Liver (tissue), 8 donors: ENCODE measurements at regions not wholly inside any gene's neighbourhood (a gene's known extent, or its start where the extent isn't known, plus 50 kb on each side); places are given as distances from the start of the nearest gene placed in this dataset.

Experiments used
- DNase-seq: peaks from one replicate; pipeline ENCODE4 v3.0.0-alpha.2; 2017; ENCODE audit warnings: low spot score
- H3K27ac ChIP-seq, 2 donors: one replicate each; pipeline ENCODE4 v1.7.0; 2013; ENCODE audit warnings: inconsistent platforms in 2 of 2, low read length in 2 of 2, control low read depth in 1 of 2, low read depth in 1 of 2, mild to moderate bottlenecking in 1 of 2
- H3K27me3 ChIP-seq, 4 donors: one replicate each; pipeline versions ENCODE4 v1.6.1 to v1.7.0; 2013; ENCODE audit warnings: low read length in 3 of 4, inconsistent platforms in 1 of 4, mild to moderate bottlenecking in 1 of 4, moderate library complexity in 1 of 4; ENCODE audit not compliant: control insufficient read depth in 4 of 4, insufficient read depth in 4 of 4
- H3K36me3 ChIP-seq, 4 donors: one replicate each; pipeline versions ENCODE4 v1.6.1 to v1.7.0; 2013; ENCODE audit warnings: low read length in 3 of 4, mild to moderate bottlenecking in 3 of 4, low read depth in 1 of 4, moderate library complexity in 1 of 4; ENCODE audit not compliant: control insufficient read depth in 4 of 4, insufficient read depth in 3 of 4
- H3K4me1 ChIP-seq, 4 donors: one replicate each; pipeline versions ENCODE4 v1.6.1 to v1.7.0; 2013; ENCODE audit warnings: low read length in 3 of 4, mild to moderate bottlenecking in 3 of 4, moderate library complexity in 1 of 4; ENCODE audit not compliant: control insufficient read depth in 4 of 4, insufficient read depth in 4 of 4
- H3K4me3 ChIP-seq, 3 donors: one replicate each; pipeline versions ENCODE4 v1.6.1 to v1.7.0; 2013; ENCODE audit warnings: low read length in 3 of 3, control low read depth in 1 of 3, low read depth in 1 of 3, mild to moderate bottlenecking in 1 of 3
- H3K9ac ChIP-seq, 2 donors: one replicate each; pipeline ENCODE4 v1.7.0; 2013; ENCODE audit warnings: low read length in 2 of 2, mild to moderate bottlenecking in 2 of 2, moderate library complexity in 2 of 2, control low read depth in 1 of 2, low read depth in 1 of 2
- H3K9me3 ChIP-seq, 4 donors: one replicate each; pipeline versions ENCODE4 v1.6.1 to v1.7.0; 2013; ENCODE audit warnings: low read length in 3 of 4; ENCODE audit not compliant: control insufficient read depth in 4 of 4
- ATF3 ChIP-seq: IDR thresholded peaks from 2 replicates; pipeline ENCODE4 v1.6.1; 2016; ENCODE audit warnings: antibody characterized with exemption
- CTCF ChIP-seq: fragments of 150-350 bp; IDR thresholded peaks from 2 replicates; pipeline ENCODE4 v1.5.1; 2017; ENCODE audit warnings: improper control_type of control experiment, low read depth, low read length; ENCODE audit not compliant: missing input control
- EGR1 ChIP-seq, 2 donors: IDR thresholded peaks; 2 replicates each; pipeline ENCODE4 v1.6.1; 2016 to 2018; ENCODE audit warnings: antibody characterized with exemption in 2 of 2, low read depth in 2 of 2
- FOXA1 ChIP-seq: IDR thresholded peaks from 2 replicates; pipeline ENCODE4 v1.6.1; 2016; ENCODE audit warnings: antibody characterized with exemption
- FOXA2 ChIP-seq: IDR thresholded peaks from 2 replicates; pipeline ENCODE4 v1.6.1; 2016; ENCODE audit warnings: antibody characterized with exemption
- GABPA ChIP-seq, 2 donors: IDR thresholded peaks in 1 of 2; conservative IDR thresholded peaks in 1 of 2; 2 replicates each; pipeline ENCODE4 v1.6.1; 2016; ENCODE audit warnings: antibody characterized with exemption in 2 of 2, mild to moderate bottlenecking in 1 of 2, moderate library complexity in 1 of 2
- HNF4G ChIP-seq: IDR thresholded peaks from 2 replicates; pipeline ENCODE4 v1.6.1; 2016; ENCODE audit warnings: antibody characterized with exemption
- JUND ChIP-seq, 2 donors: IDR thresholded peaks; 2 replicates each; pipeline ENCODE4 v1.6.1; 2016; ENCODE audit warnings: antibody characterized with exemption in 2 of 2
- MAX ChIP-seq: IDR thresholded peaks from 2 replicates; pipeline ENCODE4 v1.6.1; 2016; ENCODE audit warnings: antibody characterized with exemption
- NR2F2 ChIP-seq: IDR thresholded peaks from 2 replicates; pipeline ENCODE4 v1.6.1; 2016; ENCODE audit warnings: antibody characterized with exemption
- RAD21 ChIP-seq, 2 donors: IDR thresholded peaks; 2 replicates each; pipeline ENCODE4 v1.6.1; 2016; ENCODE audit warnings: antibody characterized with exemption in 2 of 2, mild to moderate bottlenecking in 2 of 2
- REST ChIP-seq: IDR thresholded peaks from 2 replicates; pipeline ENCODE4 v1.6.1; 2016; ENCODE audit warnings: antibody characterized with exemption, mild to moderate bottlenecking
- RXRA ChIP-seq, 2 donors: IDR thresholded peaks; 2 replicates each; pipeline ENCODE4 v1.6.1; 2017 to 2018; ENCODE audit warnings: antibody characterized with exemption in 2 of 2, mild to moderate bottlenecking in 1 of 2
- SP1 ChIP-seq: IDR thresholded peaks from 2 replicates; pipeline ENCODE4 v1.6.1; 2018; ENCODE audit warnings: antibody characterized with exemption, mild to moderate bottlenecking
- TAF1 ChIP-seq: conservative IDR thresholded peaks from 2 replicates; pipeline ENCODE4 v1.6.1; 2016; ENCODE audit warnings: antibody characterized with exemption, mild to moderate bottlenecking
- YY1 ChIP-seq: IDR thresholded peaks from 2 replicates; pipeline ENCODE4 v1.6.1; 2016; ENCODE audit warnings: antibody characterized with exemption, mild to moderate bottlenecking
- ZBTB33 ChIP-seq: IDR thresholded peaks from 2 replicates; pipeline ENCODE4 v1.6.1; 2016; ENCODE audit warnings: antibody characterized with exemption
- WGBS: extraction: QIAGEN DNeasy Blood & Tissue Kit; methylation state at CpG from one replicate; pipeline ENCODE4 v1.1.7; 2013; 5-methylcytosine and 5-hydroxymethylcytosine counted together
- donor health status: healthy.
- donor health status: healthy.
- donor health status: healthy.
- donor health status: healthy.
- donor health status: healthy.

GRCh38 chr16:64305663-64306062, 816.2 kb downstream of the CDH11 start:
- 46% methylated on average over 1 of the region's 1 CpG for WGBS
- no peak for TF ChIP-seq SP1
- no peak for TF ChIP-seq FOXA2
- TF ChIP-seq JUND (IDR thresholded peaks at IDR 0.05) = no peak
- no peak for TF ChIP-seq ZBTB33
- no peak for TF ChIP-seq YY1
- no peak for TF ChIP-seq TAF1
- no peak for TF ChIP-seq HNF4G
- TF ChIP-seq FOXA1 = no peak
- no peak for TF ChIP-seq ATF3
- no peak for TF ChIP-seq RAD21 (IDR thresholded peaks at IDR 0.05)
- TF ChIP-seq RXRA (IDR thresholded peaks at IDR 0.05) = no peak
- TF ChIP-seq GABPA (IDR thresholded peaks at IDR 0.05 in 1 of 2, conservative IDR thresholded peaks at IDR 0.05 in 1 of 2) = no peak
- TF ChIP-seq CTCF = no peak
- TF ChIP-seq REST = no peak
- DNase-seq = no peak
- no peaks in the 10 kb centered on the region for H3K36me3 ChIP-seq
- H3K9ac ChIP-seq = no peak overlapping the region
- H3K4me1 ChIP-seq = no peaks in the 10 kb centered on the region
- H3K9me3 ChIP-seq = peaks cover 0 to 4% (median 1%) of the 10 kb centered on the region in 4 donors
- no peaks in the 10 kb centered on the region for H3K27me3 ChIP-seq
- no peak overlapping the region for H3K27ac ChIP-seq
- no peak overlapping the region for H3K4me3 ChIP-seq

- WGBS = 28% methylated on average over 2 of the region's 2 CpGs
- peaks cover 0 to 4% (median 1%) of the 10 kb centered on the region in 4 donors for H3K9me3 ChIP-seq
- H3K4me1 ChIP-seq = no peaks in the 10 kb centered on the region
- H3K27ac ChIP-seq = no peak overlapping the region
- DNase-seq = no peak
- H3K27me3 ChIP-seq = no peaks in the 10 kb centered on the region
- H3K36me3 ChIP-seq = no peaks in the 10 kb centered on the region
- H3K9ac ChIP-seq = no peak overlapping the region
- no peak overlapping the region for H3K4me3 ChIP-seq
- no peak for TF ChIP-seq TAF1
- TF ChIP-seq RXRA (IDR thresholded peaks at IDR 0.05) = no peak
- no peak for TF ChIP-seq REST
- no peak for TF ChIP-seq NR2F2
- TF ChIP-seq EGR1 (IDR thresholded peaks at IDR 0.05; ENCODE audit: low read depth in 2 of 2) = no peak
- TF ChIP-seq JUND (IDR thresholded peaks at IDR 0.05) = no peak
- TF ChIP-seq FOXA2 = no peak
- TF ChIP-seq GABPA (IDR thresholded peaks at IDR 0.05 in 1 of 2, conservative IDR thresholded peaks at IDR 0.05 in 1 of 2) = no peak
- TF ChIP-seq FOXA1 = no peak
- TF ChIP-seq MAX = no peak
- no peak for TF ChIP-seq ZBTB33
Observed at GRCh38 chr16:64304951-64305350, 816.9 kb downstream of the CDH11 start.
